Activated CD8-positive, alpha-beta memory T cell treated with anti-CD3 and anti-CD28 coated beads, Interleukin-2, amount 10 ng/mL, durations not matched to agents 7 days and 5 days (primary cell): ENCODE measurements at regions not wholly inside any gene's neighbourhood (a gene's known extent, or its start where the extent isn't known, plus 50 kb on each side); places are given as distances from the start of the nearest gene placed in this dataset.

Experiments
- ATAC-seq: fragments of 150-1000 bp; cut with Tn5 transposase; one replicate; pipeline ENCODE4 v1.10.0; 2021; ENCODE audit warnings: moderate library complexity
- CTCF ChIA-PET: fragments of 350-600 bp; sonication (Branson Sonifier 250); formaldehyde crosslinking; loops from one replicate; lab custom pipeline; 2021; ENCODE audit warnings: antibody characterized with exemption; lab: Charles Lee
- DNase-seq: peaks from one replicate; pipeline ENCODE4 v3.0.0-alpha.2; 2020
- H3K27ac Mint-ChIP-seq: one replicate; pipeline ENCODE4 v1.8.0; 2021; ENCODE audit warnings: mild to moderate bottlenecking, mixed read lengths
- H3K27me3 Mint-ChIP-seq: one replicate; pipeline ENCODE4 v1.8.0; 2021; ENCODE audit warnings: mixed read lengths
- H3K36me3 Mint-ChIP-seq: one replicate; pipeline ENCODE4 v1.8.0; 2021; ENCODE audit warnings: mild to moderate bottlenecking, mixed read lengths
- H3K4me1 Mint-ChIP-seq: one replicate; pipeline ENCODE4 v1.8.0; 2021; ENCODE audit warnings: mixed read lengths
- H3K4me3 Mint-ChIP-seq: one replicate; pipeline ENCODE4 v1.8.0; 2021; ENCODE audit warnings: mild to moderate bottlenecking, moderate library complexity, mixed read lengths
- H3K9me3 Mint-ChIP-seq: one replicate; pipeline ENCODE4 v1.8.0; 2022; ENCODE audit warnings: low read depth, mixed read lengths

- no peaks in the 10 kb centered on the region for H3K36me3 Mint-ChIP-seq
These were observed 260.0 kb downstream of the DHX35 start for GRCh38 chr20:39222101-39222500.

GRCh38 chr20:39216195-39216594 lies 254.1 kb downstream of the DHX35 start:
- DNase-seq (no peak), ATAC-seq (no peak)
- H3K4me3 Mint-ChIP-seq, result no peak overlapping the region
- CTCF ChIA-PET, result no interaction called here
- H3K27ac Mint-ChIP-seq, result no peak overlapping the region
- H3K9me3 Mint-ChIP-seq, result no peaks in the 10 kb centered on the region
- no peaks in the 10 kb centered on the region for H3K36me3 Mint-ChIP-seq
- peaks cover 16% of the 10 kb centered on the region for H3K27me3 Mint-ChIP-seq
- no peaks in the 10 kb centered on the region for H3K4me1 Mint-ChIP-seq

More at GRCh38 chr20:39222101-39222500, 260.0 kb downstream of the DHX35 start:
- H3K4me3 Mint-ChIP-seq, result no peak overlapping the region
- H3K9me3 Mint-ChIP-seq, result no peaks in the 10 kb centered on the region
- ATAC-seq, result no peak
- peaks cover 17% of the 10 kb centered on the region for H3K27me3 Mint-ChIP-seq
- DNase-seq, result no peak
- CTCF ChIA-PET, result interaction anchor here (0.7 to 1.0 kb wide), 2 partner anchors 8 to 14 kb away, joined by 3 read pairs; no protein-coding TSS in a partner anchor
- H3K27ac Mint-ChIP-seq, result no peak overlapping the region
- H3K4me1 Mint-ChIP-seq, result no peaks in the 10 kb centered on the region

DNA sequence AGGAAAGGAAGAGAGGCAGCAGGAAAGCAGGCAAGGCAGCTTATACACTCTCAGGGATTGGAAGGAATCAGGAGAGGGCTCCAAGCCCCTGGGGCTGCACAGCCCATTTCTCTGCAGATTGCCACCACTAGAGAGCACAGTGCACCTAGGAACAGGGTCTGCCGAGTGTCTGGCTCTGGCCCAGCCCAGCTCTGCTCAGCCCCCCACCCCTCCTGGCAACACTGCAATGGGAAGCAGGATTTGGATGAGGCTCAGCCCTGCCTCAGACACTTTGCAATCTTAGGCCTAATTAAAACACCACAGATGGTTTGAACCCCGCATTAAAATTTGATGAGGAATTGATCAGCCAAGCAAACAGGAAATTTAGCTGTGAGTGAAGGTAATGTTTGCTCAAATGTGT lies 252.7 kb downstream of the DHX35 start:
- CTCF ChIA-PET, result no interaction called here
- Mint-ChIP-seq H3K4me3 (no peak overlapping the region), H3K27ac (no peak overlapping the region), H3K36me3 (no peaks in the 10 kb centered on the region), H3K4me1 (no peaks in the 10 kb centered on the region), H3K9me3 (no peaks in the 10 kb centered on the region), H3K27me3 (peaks cover 9% of the 10 kb centered on the region)
- ATAC-seq (no peak), DNase-seq (no peak)

GRCh38 chr20:39213476-39214145 lies 251.5 kb downstream of the DHX35 start:
- no peak for DNase-seq
- no peak overlapping the region for H3K4me3 Mint-ChIP-seq
- no peak overlapping the region for H3K27ac Mint-ChIP-seq
- H3K36me3 Mint-ChIP-seq, result no peaks in the 10 kb centered on the region
- peaks cover 11% of the 10 kb centered on the region for H3K27me3 Mint-ChIP-seq
- no peaks in the 10 kb centered on the region for H3K4me1 Mint-ChIP-seq
- ATAC-seq, result no peak
- H3K9me3 Mint-ChIP-seq, result no peaks in the 10 kb centered on the region
- CTCF ChIA-PET, result no interaction called here

DNA sequence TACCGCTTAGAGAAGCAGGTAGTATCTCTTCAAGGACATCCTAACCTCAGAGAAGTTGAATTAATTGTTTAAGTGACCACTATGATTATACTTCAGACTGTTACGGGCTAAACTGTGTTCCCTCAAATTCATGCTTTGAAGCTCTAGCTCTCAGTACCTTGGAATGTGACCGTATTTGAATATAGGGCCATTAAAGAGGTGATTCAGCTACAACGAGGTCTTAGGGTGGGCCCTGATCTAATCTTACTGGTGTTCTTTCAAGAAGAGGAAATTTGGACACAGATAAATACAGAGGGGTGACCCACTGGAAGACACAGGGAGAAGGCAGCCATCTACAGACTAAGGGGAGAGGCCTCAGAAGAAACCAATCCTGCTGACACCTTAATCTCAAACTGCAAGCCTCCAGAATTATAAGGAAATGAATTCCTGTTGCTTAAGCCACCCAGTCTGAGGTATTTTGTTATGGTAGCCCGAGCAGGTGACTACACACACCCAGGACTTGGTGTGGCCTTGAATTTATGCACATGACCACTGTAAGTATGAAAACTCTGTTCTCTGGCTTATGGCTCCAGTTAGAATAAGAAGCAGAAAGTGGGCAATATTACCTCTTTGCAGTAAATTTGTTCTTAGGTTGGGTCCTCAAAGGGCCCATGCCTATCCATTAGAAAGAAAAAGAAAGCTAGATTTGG lies 249.1 kb downstream of the DHX35 start:
- Mint-ChIP-seq H3K36me3 (no peaks in the 10 kb centered on the region), H3K27me3 (peaks cover 9% of the 10 kb centered on the region), H3K27ac (no peak overlapping the region), H3K4me3 (no peak overlapping the region), H3K4me1 (no peaks in the 10 kb centered on the region), H3K9me3 (no peaks in the 10 kb centered on the region)
- ATAC-seq (no peak), DNase-seq (no peak)
- CTCF ChIA-PET, result no interaction called here

GRCh38 chr20:39210341-39211036 lies 248.3 kb downstream of the DHX35 start:
- ATAC-seq (no peak), DNase-seq (no peak)
- CTCF ChIA-PET, result no interaction called here
- Mint-ChIP-seq H3K9me3 (no peaks in the 10 kb centered on the region), H3K27me3 (peaks cover 9% of the 10 kb centered on the region), H3K27ac (no peak overlapping the region), H3K4me3 (no peak overlapping the region), H3K4me1 (no peaks in the 10 kb centered on the region), H3K36me3 (no peaks in the 10 kb centered on the region)

- CTCF ChIA-PET, result no interaction called here
- Mint-ChIP-seq H3K9me3 (no peaks in the 10 kb centered on the region), H3K36me3 (no peaks in the 10 kb centered on the region), H3K4me3 (no peak overlapping the region), H3K27me3 (peaks cover 16% of the 10 kb centered on the region), H3K27ac (no peak overlapping the region), H3K4me1 (no peaks in the 10 kb centered on the region)
- ATAC-seq (no peak), DNase-seq (no peak)
These were observed 244.9 kb downstream of the DHX35 start for GRCh38 chr20:39206899-39207564.

GRCh38 chr20:39195582-39196021 lies 233.5 kb downstream of the DHX35 start:
- no peaks in the 10 kb centered on the region for H3K27me3 Mint-ChIP-seq
- CTCF ChIA-PET, result interaction anchor here (0.9 kb wide), 1 partner anchor 11 kb away, joined by 3 read pairs; no protein-coding TSS in a partner anchor

DNA sequence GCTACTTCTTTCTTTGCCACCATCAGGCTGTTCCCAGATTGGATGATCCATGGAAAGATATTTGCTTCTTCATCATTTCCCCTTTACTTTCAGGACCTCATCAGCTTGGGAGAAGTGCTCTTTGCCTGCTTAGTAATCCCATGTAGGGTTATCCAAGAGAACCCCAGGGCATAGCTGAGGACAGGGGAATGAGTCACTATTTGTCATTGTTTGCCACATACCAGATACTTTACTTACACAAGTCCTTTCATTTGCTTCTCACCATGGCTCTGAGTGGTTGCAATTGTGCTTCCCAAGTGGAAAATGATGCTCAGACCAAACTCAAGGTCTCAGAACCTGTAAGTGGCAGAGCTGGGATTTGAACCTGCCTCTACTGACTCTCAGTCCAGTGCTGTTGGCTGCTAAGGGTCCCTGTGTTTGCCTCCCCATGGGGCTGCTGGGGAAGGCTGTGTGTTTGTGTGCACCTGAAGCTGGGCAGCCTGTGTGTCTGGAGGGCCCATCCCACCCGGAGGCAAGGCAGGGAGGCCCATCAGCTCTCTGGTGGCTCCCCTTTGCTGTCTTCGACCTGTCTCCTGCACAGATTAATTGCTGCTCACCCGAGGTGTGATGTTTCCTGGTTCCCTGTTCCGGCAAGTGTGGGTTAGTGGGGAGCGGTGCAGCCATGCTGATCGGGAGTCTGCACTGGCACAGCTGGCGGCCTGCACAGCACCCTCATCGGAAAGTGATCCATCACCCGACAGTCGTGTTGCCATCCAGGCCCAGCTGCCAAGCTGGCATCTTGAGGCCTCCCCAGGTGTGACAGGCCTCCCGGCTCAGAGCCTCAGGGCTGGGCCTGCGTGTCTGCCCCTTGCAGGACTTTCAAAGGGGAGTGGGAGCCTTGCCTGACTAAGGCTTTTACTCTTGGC lies 228.8 kb downstream of the DHX35 start:
- DNase-seq, result no peak
- no peaks in the 10 kb centered on the region for H3K4me1 Mint-ChIP-seq
- no peaks in the 10 kb centered on the region for H3K36me3 Mint-ChIP-seq
- CTCF ChIA-PET, result no interaction called here
- H3K4me3 Mint-ChIP-seq, result no peak overlapping the region
- no peaks in the 10 kb centered on the region for H3K27me3 Mint-ChIP-seq
- no peaks in the 10 kb centered on the region for H3K9me3 Mint-ChIP-seq
- ATAC-seq, result no peak
- H3K27ac Mint-ChIP-seq, result no peak overlapping the region

More at GRCh38 chr20:39195582-39196021, 233.5 kb downstream of the DHX35 start:
- no peak overlapping the region for H3K27ac Mint-ChIP-seq
- no peaks in the 10 kb centered on the region for H3K9me3 Mint-ChIP-seq
- no peaks in the 10 kb centered on the region for H3K36me3 Mint-ChIP-seq
- no peak overlapping the region for H3K4me3 Mint-ChIP-seq
- H3K4me1 Mint-ChIP-seq, result no peaks in the 10 kb centered on the region
- DNase-seq, result no peak
- no peak for ATAC-seq

GRCh38 chr20:39188266-39188765 lies 226.2 kb downstream of the DHX35 start:
- DNase-seq, result no peak
- CTCF ChIA-PET, result no interaction called here
- no peak for ATAC-seq
- no peaks in the 10 kb centered on the region for H3K27me3 Mint-ChIP-seq
- no peak overlapping the region for H3K4me3 Mint-ChIP-seq
- H3K27ac Mint-ChIP-seq, result no peak overlapping the region
- H3K4me1 Mint-ChIP-seq, result no peaks in the 10 kb centered on the region
- H3K36me3 Mint-ChIP-seq, result no peaks in the 10 kb centered on the region
- H3K9me3 Mint-ChIP-seq, result no peaks in the 10 kb centered on the region

DNA sequence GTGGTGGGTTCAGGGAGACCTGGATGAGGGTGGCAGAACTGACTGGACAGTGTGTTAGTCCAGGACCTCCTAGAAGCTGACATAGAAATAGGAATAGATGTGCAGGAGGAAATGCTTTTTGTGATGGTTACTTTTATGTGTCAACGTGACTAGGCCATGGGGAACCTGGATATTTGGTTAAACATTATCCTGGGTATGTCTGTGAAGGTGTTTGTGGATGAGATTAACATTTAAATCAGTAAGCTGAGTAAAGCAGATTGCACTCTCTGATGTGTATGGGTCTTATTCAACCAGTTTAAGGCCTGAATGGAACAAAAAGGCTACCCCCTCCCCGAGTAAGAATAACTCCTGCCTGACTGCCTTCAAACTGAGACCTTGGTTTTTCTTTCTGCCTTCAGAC lies 219.3 kb downstream of the DHX35 start:
- no peak for ATAC-seq
- CTCF ChIA-PET, result no interaction called here
- Mint-ChIP-seq H3K4me3 (no peak overlapping the region), H3K27me3 (peaks cover 14% of the 10 kb centered on the region), H3K4me1 (no peaks in the 10 kb centered on the region), H3K9me3 (no peaks in the 10 kb centered on the region), H3K36me3 (no peaks in the 10 kb centered on the region), H3K27ac (no peak overlapping the region)
- DNase-seq, result no peak

GRCh38 chr20:39176457-39176856 lies 214.3 kb downstream of the DHX35 start:
- H3K36me3 Mint-ChIP-seq, result no peaks in the 10 kb centered on the region
- no peaks in the 10 kb centered on the region for H3K4me1 Mint-ChIP-seq
- H3K9me3 Mint-ChIP-seq, result no peaks in the 10 kb centered on the region
- no peak for ATAC-seq
- CTCF ChIA-PET, result no interaction called here
- no peak overlapping the region for H3K4me3 Mint-ChIP-seq
- no peak overlapping the region for H3K27ac Mint-ChIP-seq
- no peak for DNase-seq
- peaks cover 17% of the 10 kb centered on the region for H3K27me3 Mint-ChIP-seq
